HG03045 (cell line): ENCODE measurements at regions not wholly inside any gene's neighbourhood (a gene's known extent, or its start where the extent isn't known, plus 50 kb on each side); places are given as distances from the start of the nearest gene placed in this dataset.
"Not testable (repeated sequence)": the region's sequence is repeated elsewhere in the genome, so short reads cannot be mapped to it uniquely, and the experiment has no call there.

Experiments used
- ATAC-seq: cut with Tn5 transposase; IDR thresholded peaks from one replicate; pipeline ENCODE4 v1.9.1; 2021; ENCODE audit warnings: mild to moderate bottlenecking, moderate library complexity; ENCODE audit not compliant: unreplicated experiment

GRCh38 chr18:38153116-38153515 is 587.5 kb upstream of the CELF4 start:
- not testable (repeated sequence) for ATAC-seq

GRCh38 chr18:38116716-38117115 is 551.1 kb upstream of the CELF4 start:
- no peak for ATAC-seq

GRCh38 chr18:38115201-38115600 is 549.6 kb upstream of the CELF4 start:
- no peak for ATAC-seq

GRCh38 chr18:38087538-38087937 is 521.9 kb upstream of the CELF4 start:
- ATAC-seq, result no peak

- ATAC-seq, result no peak
Measured at GRCh38 chr18:38081516-38081915, 515.9 kb upstream of the CELF4 start.

- no peak for ATAC-seq
Measured at GRCh38 chr18:38077229-38077628, 511.6 kb upstream of the CELF4 start.

- ATAC-seq, result no peak
Measured at GRCh38 chr18:38076346-38077070, 510.9 kb upstream of the CELF4 start.

GRCh38 chr18:38074298-38074876 is 508.8 kb upstream of the CELF4 start:
- no peak for ATAC-seq

GRCh38 chr18:38067821-38068220 is 502.2 kb upstream of the CELF4 start:
- no peak for ATAC-seq

- no peak for ATAC-seq
Measured at GRCh38 chr18:38067086-38067485, 501.5 kb upstream of the CELF4 start.

GRCh38 chr18:38052879-38053590 is 487.4 kb upstream of the CELF4 start:
- no peak for ATAC-seq

GRCh38 chr18:38047820-38048219 is 482.2 kb upstream of the CELF4 start:
- ATAC-seq, result no peak

GRCh38 chr18:38046651-38047050 is 481.1 kb upstream of the CELF4 start:
- no peak for ATAC-seq

GRCh38 chr18:38045845-38046244 is 480.2 kb upstream of the CELF4 start:
- no peak for ATAC-seq

- no peak for ATAC-seq
Measured at GRCh38 chr18:38042211-38042890, 476.8 kb upstream of the CELF4 start.

- ATAC-seq, result no peak
Measured at GRCh38 chr18:38038242-38038641, 472.6 kb upstream of the CELF4 start.

GRCh38 chr18:38035193-38035592 is 469.6 kb upstream of the CELF4 start:
- ATAC-seq, result no peak

- ATAC-seq, result no peak
Measured at GRCh38 chr18:38033282-38033681, 467.7 kb upstream of the CELF4 start.

- no peak for ATAC-seq
Measured at GRCh38 chr18:38032516-38032915, 466.9 kb upstream of the CELF4 start.

- no peak for ATAC-seq
Measured at GRCh38 chr18:38028946-38029345, 463.3 kb upstream of the CELF4 start.

- no peak for ATAC-seq
Measured at GRCh38 chr18:38025433-38026038, 459.9 kb upstream of the CELF4 start.
